ENCODE measurements at regions not wholly inside any gene's neighbourhood (a gene's known extent, or its start where the extent isn't known, plus 50 kb on each side); places are given as distances from the start of the nearest gene placed in this dataset.

DNA sequence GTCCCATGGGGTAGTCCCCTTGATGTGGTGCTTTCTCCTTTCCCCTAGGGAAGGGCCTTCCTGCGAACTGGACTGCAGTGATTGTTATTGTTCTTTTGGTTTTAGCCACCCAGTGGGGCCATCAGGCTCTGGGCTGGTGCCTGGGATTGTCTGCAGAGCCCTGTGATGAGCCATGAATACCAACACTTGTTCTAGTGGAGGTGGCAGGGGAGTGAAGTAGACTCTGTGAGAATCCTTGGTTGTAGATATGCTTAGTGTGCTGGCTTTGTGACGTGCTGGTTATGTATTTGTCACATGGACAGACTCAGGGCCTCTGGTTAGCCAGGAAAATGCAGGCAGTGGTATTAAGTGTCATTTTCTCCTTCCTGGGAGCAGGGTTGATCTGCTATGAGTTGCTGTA, 51.8 kb upstream of the NDUFB4 start:
- no peak for DNase-seq
- Mint-ChIP-seq H3K4me3 (ENCODE audit: unreplicated experiment) (no peak overlapping the region), H3K36me3 (ENCODE audit: unreplicated experiment) (peaks cover 17% of the 10 kb centered on the region), H3K4me1 (ENCODE audit: low read depth, unreplicated experiment) (no peaks in the 10 kb centered on the region), H3K27me3 (ENCODE audit: unreplicated experiment) (no peaks in the 10 kb centered on the region), H3K27ac (ENCODE audit: unreplicated experiment) (no peak overlapping the region), H3K9me3 (ENCODE audit: unreplicated experiment) (peaks cover 8% of the 10 kb centered on the region)
- TF ChIP-seq, protein P1, sequence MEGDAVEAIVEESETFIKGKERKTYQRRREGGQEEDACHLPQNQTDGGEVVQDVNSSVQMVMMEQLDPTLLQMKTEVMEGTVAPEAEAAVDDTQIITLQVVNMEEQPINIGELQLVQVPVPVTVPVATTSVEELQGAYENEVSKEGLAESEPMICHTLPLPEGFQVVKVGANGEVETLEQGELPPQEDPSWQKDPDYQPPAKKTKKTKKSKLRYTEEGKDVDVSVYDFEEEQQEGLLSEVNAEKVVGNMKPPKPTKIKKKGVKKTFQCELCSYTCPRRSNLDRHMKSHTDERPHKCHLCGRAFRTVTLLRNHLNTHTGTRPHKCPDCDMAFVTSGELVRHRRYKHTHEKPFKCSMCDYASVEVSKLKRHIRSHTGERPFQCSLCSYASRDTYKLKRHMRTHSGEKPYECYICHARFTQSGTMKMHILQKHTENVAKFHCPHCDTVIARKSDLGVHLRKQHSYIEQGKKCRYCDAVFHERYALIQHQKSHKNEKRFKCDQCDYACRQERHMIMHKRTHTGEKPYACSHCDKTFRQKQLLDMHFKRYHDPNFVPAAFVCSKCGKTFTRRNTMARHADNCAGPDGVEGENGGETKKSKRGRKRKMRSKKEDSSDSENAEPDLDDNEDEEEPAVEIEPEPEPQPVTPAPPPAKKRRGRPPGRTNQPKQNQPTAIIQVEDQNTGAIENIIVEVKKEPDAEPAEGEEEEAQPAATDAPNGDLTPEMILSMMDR (IDR thresholded peaks at IDR 0.05; ENCODE audit: partially characterized antibody, unreplicated experiment) = no peak

DNA sequence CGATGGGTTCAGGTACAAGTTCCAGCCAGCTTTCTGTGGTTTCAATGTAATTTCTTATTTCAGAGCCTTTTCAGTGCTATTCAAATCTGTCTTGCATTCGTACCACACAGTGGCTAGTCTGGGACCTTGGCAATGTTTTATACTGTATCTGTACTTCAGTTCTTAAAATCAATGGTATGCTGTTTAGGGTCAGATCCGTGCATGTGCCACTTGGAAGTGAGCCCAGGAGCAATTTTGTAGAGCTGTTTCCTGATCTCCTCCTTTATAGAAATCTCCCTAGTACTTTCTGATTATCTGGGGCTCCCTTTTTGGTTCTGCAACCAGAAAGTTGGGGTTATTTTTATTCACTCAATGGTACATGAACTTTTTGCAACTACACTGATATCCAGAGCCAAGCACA, 59.5 kb upstream of the NDUFB4 start:
- DNase-seq = no peak
- Mint-ChIP-seq H3K36me3 (ENCODE audit: unreplicated experiment) (peaks cover 18% of the 10 kb centered on the region), H3K27ac (ENCODE audit: unreplicated experiment) (no peak overlapping the region), H3K4me3 (ENCODE audit: unreplicated experiment) (no peak overlapping the region), H3K27me3 (ENCODE audit: unreplicated experiment) (no peaks in the 10 kb centered on the region), H3K9me3 (ENCODE audit: unreplicated experiment) (peaks cover 3% of the 10 kb centered on the region), H3K4me1 (ENCODE audit: low read depth, unreplicated experiment) (no peaks in the 10 kb centered on the region)
- TF ChIP-seq, protein P1 (IDR thresholded peaks at IDR 0.05; ENCODE audit: partially characterized antibody, unreplicated experiment) = no peak

DNA sequence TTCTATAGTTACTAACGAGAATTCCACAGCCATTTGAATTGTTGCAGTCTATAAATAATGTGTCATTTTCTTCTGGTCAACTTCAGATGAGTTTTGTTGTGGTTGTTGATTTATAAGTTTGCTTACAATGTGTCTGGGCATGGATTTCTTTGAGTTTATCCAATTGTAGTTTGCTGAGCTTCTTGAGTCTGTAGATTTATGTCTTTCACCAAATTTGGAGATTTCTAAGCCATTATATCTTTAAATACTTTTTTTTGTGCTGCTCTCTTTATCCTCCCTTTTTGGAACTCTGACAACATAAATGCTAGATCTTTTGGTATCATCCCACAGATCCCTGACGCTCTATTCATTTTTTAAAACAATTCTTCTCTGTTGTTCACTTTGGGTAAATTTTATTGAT, 63.2 kb upstream of the NDUFB4 start:
- TF ChIP-seq, protein P1 (IDR thresholded peaks at IDR 0.05; ENCODE audit: partially characterized antibody, unreplicated experiment) = no peak
- Mint-ChIP-seq H3K27me3 (ENCODE audit: unreplicated experiment) (no peaks in the 10 kb centered on the region), H3K4me1 (ENCODE audit: low read depth, unreplicated experiment) (no peaks in the 10 kb centered on the region), H3K36me3 (ENCODE audit: unreplicated experiment) (no peaks in the 10 kb centered on the region), H3K9me3 (ENCODE audit: unreplicated experiment) (peaks cover 3% of the 10 kb centered on the region), H3K4me3 (ENCODE audit: unreplicated experiment) (no peak overlapping the region), H3K27ac (ENCODE audit: unreplicated experiment) (no peak overlapping the region)
- no peak for DNase-seq

DNA sequence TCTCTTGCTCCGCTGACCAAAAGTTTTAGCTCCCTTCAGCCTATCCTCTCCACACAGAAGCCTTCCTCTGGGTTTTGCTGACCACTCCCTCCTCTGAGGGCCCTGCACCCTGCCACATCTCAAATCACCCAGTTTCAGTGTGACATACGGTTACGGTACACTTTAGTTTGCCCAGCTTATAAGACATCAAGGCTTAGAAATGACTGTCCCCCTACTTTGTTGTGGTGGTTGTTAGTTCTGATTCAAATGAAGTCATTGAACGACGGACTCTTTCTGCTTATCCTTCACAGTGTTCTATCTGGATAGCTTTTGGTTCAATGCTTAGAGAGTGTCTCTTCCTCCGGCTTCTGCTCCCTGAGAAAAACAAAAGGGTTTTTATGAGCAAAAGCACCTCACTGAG, 68.0 kb upstream of the NDUFB4 start:
- no peaks in the 10 kb centered on the region for H3K4me1 Mint-ChIP-seq (ENCODE audit: low read depth, unreplicated experiment)
- H3K9me3 Mint-ChIP-seq (ENCODE audit: unreplicated experiment) = peaks cover 3% of the 10 kb centered on the region
- DNase-seq = no peak
- H3K36me3 Mint-ChIP-seq (ENCODE audit: unreplicated experiment) = no peaks in the 10 kb centered on the region
- no peak overlapping the region for H3K4me3 Mint-ChIP-seq (ENCODE audit: unreplicated experiment)
- H3K27ac Mint-ChIP-seq (ENCODE audit: unreplicated experiment) = no peak overlapping the region
- TF ChIP-seq, protein P1 (IDR thresholded peaks at IDR 0.05; ENCODE audit: partially characterized antibody, unreplicated experiment) = no peak
- H3K27me3 Mint-ChIP-seq (ENCODE audit: unreplicated experiment) = no peaks in the 10 kb centered on the region

DNA sequence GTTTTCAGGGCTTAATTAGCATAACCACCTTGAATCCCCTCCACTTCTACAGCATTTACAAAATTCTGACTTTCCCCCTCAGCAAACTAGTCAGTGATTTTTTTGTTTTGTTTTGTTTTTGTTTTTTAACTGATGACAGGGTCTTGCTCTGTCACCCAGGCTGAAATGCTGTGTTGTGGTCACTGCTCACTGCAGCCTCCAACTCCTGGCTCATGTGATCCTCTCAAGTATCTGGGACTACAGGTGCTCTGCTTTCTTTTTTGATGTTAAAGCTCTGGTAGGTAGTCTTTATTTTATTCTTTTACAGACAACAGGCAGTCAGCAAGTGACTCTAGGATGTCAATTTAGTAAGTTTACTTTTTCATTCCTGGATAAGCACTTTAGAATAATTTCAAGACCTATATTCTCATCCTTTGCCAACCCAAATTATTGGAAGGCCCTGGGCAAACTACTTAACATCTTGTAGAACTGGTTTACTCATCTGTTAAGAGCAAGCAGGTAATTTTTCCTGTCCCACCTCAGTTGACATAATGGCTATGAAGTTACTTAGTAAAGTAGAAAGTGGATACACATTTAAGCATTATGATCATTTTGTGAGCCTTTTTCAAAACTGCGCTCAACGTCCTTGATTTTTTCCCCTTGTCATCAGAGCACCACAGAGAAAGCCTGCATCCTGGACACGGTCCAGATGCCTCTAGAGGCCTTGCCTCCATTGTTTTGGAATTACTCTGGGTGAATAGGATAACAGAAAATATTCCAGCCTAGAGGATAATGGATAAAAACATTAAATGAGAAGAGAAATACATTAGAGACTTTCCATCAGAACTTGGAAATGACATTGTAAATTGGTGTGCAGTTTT, 69.9 kb upstream of the NDUFB4 start:
- no peaks in the 10 kb centered on the region for H3K36me3 Mint-ChIP-seq (ENCODE audit: unreplicated experiment)
- H3K27me3 Mint-ChIP-seq (ENCODE audit: unreplicated experiment) = no peaks in the 10 kb centered on the region
- H3K9me3 Mint-ChIP-seq (ENCODE audit: unreplicated experiment) = peaks cover 2% of the 10 kb centered on the region
- no peak overlapping the region for H3K27ac Mint-ChIP-seq (ENCODE audit: unreplicated experiment)
- H3K4me3 Mint-ChIP-seq (ENCODE audit: unreplicated experiment) = no peak overlapping the region
- H3K4me1 Mint-ChIP-seq (ENCODE audit: low read depth, unreplicated experiment) = no peaks in the 10 kb centered on the region
- TF ChIP-seq, protein P1 (IDR thresholded peaks at IDR 0.05; ENCODE audit: partially characterized antibody, unreplicated experiment) = no peak
- DNase-seq = no peak

Data from glutamatergic neuron (in vitro differentiated cells).